HG02973 (cell line): ENCODE measurements at regions not wholly inside any gene's neighbourhood (a gene's known extent, or its start where the extent isn't known, plus 50 kb on each side); places are given as distances from the start of the nearest gene placed in this dataset.
"Not testable (repeated sequence)": the region's sequence is repeated elsewhere in the genome, so short reads cannot be mapped to it uniquely, and the experiment has no call there.

Experiments used
- ATAC-seq: cut with Tn5 transposase; IDR thresholded peaks from one replicate; pipeline ENCODE4 v1.9.1; 2021; ENCODE audit warnings: moderate library complexity; ENCODE audit not compliant: unreplicated experiment

DNA sequence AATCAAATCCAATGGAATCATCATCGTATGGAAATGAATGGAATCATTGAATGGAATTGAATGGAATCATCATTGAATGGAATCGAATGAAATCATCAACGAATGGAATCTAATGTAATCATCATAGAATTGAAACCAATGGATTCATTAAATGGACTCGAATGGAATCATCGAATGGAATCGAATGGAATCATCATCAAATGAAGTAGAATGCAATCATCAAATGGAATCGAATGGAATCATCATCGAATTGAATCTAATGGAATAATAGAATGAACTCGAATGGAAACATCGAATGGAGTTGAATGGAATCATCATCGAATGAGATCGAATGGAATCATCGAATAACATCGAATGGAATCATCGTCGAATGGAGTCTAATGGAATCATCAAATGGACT, 232.8 kb downstream of the SHCBP1 start:
- not testable (repeated sequence) for ATAC-seq

- not testable (repeated sequence) for ATAC-seq
Observed at GRCh38 chr16:46387720-46388119, 233.5 kb downstream of the SHCBP1 start.

- peak; percentile 13 for ATAC-seq
Observed at GRCh38 chr16:46386805-46387620, 234.2 kb downstream of the SHCBP1 start.

DNA sequence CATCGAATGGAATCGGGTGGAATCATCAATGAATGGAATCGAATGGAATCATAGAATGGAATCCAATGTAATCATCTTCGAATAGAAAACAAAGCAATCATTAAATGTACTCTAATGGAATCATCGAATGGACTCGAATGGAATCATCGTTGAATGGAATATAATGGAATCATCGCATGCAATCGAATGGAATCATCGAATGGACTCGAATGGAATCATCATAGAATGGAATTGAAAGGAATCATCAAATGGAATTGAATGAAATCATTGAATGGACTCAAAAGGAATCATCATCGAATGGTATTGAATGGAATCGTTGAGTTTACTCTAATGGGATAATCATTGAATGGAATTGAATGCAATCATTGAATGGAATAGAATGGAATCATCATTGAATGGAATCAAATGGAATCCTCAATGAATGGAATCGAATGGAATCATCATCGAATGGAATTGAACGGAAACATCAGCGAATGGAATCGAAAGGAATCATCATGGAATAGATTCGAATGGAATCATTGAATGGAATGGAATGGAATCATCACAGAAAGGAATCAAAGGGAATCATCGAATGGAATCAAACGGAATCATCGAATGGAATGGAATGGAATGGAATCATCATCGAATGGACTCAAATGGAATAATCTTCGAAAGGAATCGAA, 234.9 kb downstream of the SHCBP1 start:
- ATAC-seq = not testable (repeated sequence)

GRCh38 chr16:46384285-46385061, 236.7 kb downstream of the SHCBP1 start:
- ATAC-seq = not testable (repeated sequence)

DNA sequence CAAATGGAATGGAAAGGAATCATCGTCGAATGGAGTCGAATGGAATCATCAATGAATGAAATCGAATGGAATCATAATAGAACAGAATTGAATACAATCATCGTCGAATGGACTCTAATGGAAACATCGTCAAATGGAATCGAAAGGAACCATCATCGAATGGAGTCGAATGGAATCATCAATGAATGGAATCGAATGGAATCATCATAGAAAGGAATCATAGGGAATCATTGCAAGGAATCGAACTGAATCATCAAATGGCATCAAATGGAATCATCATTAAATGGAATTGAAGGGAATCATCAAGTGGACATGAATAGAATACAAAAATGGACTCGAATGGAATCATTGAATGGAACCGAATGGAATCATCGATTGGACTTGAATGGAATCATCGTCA, 237.6 kb downstream of the SHCBP1 start:
- not testable (repeated sequence) for ATAC-seq

- not testable (repeated sequence) for ATAC-seq
Observed at GRCh38 chr16:46382791-46383541, 238.2 kb downstream of the SHCBP1 start.

DNA sequence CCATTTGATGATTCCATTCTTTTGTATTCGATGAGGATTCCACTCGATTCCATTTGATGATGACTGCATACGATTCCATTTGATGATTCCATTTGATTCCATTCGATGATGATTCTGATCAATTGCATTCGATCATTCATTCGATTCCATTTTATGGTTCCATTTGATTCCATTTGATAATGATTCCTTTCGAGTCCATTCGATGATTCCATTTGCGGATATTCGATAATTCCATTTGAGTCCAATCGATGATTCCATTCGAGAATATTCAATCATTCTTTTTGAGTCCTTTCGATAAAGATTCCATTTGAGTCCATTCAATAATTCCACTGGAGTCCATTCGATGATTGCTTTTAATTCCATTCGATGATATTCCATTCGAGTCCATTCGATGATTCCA, 239.1 kb downstream of the SHCBP1 start:
- not testable (repeated sequence) for ATAC-seq

GRCh38 chr16:46381344-46381743, 239.8 kb downstream of the SHCBP1 start:
- not testable (repeated sequence) for ATAC-seq
